ENCODE measurements at regions not wholly inside any gene's neighbourhood (a gene's known extent, or its start where the extent isn't known, plus 50 kb on each side); places are given as distances from the start of the nearest gene placed in this dataset.

- TF ChIP-seq REST (IDR thresholded peaks at IDR 0.05; ENCODE audit: insufficient read depth in 1 of 2, low read depth in 2 of 2, low read length in 2 of 2) (no peak), TAF1 (IDR thresholded peaks at IDR 0.05; ENCODE audit: borderline replicate concordance, insufficient read depth, low read length) (no peak), POLR2AphosphoS5 (IDR thresholded peaks at IDR 0.05; ENCODE audit: low read depth, low read length) (no peak), FOXP2 (optimal IDR thresholded peaks at IDR 0.05; ENCODE audit: borderline replicate concordance, extremely low read depth, extremely low read length, insufficient read depth) (no peak)
These were observed 1487.0 kb downstream of the LRRC4C start for GRCh38 chr11:39972461-39972860.
